Fibroblast of lung (primary cell): ENCODE measurements at regions not wholly inside any gene's neighbourhood (a gene's known extent, or its start where the extent isn't known, plus 50 kb on each side); places are given as distances from the start of the nearest gene placed in this dataset.

Experiments used
- CTCF ChIP-seq, 2 donors: IDR thresholded peaks in 1 of 2; conservative IDR thresholded peaks in 1 of 2; 1 replicate in 1 of 2; 2 replicates in 1 of 2; pipeline ENCODE4 v1.5.1; 2011 to 2012; ENCODE audit warnings: low read length in 2 of 2, control low read depth in 1 of 2, inconsistent platforms in 1 of 2, low read depth in 1 of 2, mild to moderate bottlenecking in 1 of 2
- EZH2 ChIP-seq: IDR thresholded peaks from 2 replicates; pipeline ENCODE4 v1.5.1; 2012; ENCODE audit warnings: low read length, control low read depth, mild to moderate bottlenecking; ENCODE audit errors: missing control alignments

DNA sequence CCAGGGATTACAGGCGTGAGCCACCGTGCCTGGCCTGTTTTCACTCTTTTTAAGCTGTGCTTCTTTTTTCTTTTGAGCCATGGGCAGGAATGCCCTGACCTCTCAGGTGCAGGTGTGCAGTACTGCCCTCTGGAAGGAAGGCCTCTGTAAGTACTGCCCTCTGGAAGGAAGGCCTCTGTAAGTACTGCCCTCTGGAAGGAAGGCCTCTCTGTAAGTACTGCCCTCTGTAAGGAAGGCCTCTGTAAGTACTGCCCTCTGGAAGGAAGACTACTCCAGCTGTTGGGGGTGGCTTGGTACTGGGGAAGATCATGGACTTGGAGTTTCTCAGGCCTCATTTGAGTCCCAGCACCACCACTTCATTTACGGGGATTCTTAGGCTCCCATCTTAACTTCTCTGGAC, 248.5 kb upstream of the ID2 start:
- no peak for TF ChIP-seq CTCF (conservative IDR thresholded peaks at IDR 0.05 in 1 of 2, IDR thresholded peaks at IDR 0.05 in 1 of 2; ENCODE audit: low read depth in 1 of 2, low read length in 2 of 2)
- no peak for TF ChIP-seq EZH2
